ENCODE measurements at regions not wholly inside any gene's neighbourhood (a gene's known extent, or its start where the extent isn't known, plus 50 kb on each side); places are given as distances from the start of the nearest gene placed in this dataset.

DNA sequence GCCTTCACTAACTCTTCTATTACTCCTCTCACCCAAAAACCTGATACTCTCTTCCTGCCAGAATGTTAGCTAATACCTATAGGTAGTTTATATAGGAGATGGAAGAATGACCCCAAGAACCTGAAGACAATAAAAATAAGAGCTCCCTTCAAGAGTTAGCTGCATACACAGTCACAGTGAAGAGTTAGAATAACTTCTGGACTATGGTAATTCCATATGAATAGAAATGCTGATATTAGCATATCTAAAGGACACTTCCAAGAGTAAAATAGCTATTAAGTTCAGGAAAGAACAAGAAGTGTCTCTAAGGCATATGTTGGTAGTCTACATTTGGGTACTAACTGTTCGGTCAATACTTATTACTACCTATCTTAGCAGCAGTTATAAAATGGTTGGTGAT lies 134.2 kb downstream of the VGLL3 start:
- TF ChIP-seq, protein P1, sequence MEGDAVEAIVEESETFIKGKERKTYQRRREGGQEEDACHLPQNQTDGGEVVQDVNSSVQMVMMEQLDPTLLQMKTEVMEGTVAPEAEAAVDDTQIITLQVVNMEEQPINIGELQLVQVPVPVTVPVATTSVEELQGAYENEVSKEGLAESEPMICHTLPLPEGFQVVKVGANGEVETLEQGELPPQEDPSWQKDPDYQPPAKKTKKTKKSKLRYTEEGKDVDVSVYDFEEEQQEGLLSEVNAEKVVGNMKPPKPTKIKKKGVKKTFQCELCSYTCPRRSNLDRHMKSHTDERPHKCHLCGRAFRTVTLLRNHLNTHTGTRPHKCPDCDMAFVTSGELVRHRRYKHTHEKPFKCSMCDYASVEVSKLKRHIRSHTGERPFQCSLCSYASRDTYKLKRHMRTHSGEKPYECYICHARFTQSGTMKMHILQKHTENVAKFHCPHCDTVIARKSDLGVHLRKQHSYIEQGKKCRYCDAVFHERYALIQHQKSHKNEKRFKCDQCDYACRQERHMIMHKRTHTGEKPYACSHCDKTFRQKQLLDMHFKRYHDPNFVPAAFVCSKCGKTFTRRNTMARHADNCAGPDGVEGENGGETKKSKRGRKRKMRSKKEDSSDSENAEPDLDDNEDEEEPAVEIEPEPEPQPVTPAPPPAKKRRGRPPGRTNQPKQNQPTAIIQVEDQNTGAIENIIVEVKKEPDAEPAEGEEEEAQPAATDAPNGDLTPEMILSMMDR (IDR thresholded peaks at IDR 0.05; ENCODE audit: low read depth, low read length) = no peak
- no peak for DNase-seq
- H3K9me3 ChIP-seq = no peaks in the 10 kb centered on the region
- no peaks in the 10 kb centered on the region for H3K4me1 ChIP-seq
- no peak overlapping the region for H3K4me3 ChIP-seq (ENCODE audit: low read depth, low read length)
- H3K36me3 ChIP-seq = no peaks in the 10 kb centered on the region
- H3K27me3 ChIP-seq = no peaks in the 10 kb centered on the region

DNA sequence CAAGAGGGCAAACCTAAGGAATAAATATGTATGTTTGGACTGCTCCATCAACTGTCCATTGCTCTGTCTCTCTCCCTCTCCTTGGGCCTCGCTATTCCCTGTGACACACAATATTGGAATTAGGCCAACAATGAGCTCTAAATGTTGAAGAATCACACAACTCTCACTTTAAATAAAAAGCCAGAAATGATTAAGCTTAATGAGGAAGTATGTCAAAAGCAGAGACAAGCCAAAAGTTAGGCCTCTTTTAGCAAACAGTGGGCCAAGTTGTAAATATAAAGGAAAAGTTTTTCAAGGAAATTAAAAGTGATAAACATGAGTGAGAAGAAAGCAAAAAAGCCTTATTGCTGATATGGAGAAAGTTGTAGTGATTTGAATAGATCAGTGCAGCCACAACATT lies 141.0 kb downstream of the VGLL3 start:
- no peaks in the 10 kb centered on the region for H3K4me1 ChIP-seq
- H3K27me3 ChIP-seq = no peaks in the 10 kb centered on the region
- TF ChIP-seq, protein P1 (IDR thresholded peaks at IDR 0.05; ENCODE audit: low read depth, low read length) = no peak
- no peak for DNase-seq
- no peak overlapping the region for H3K4me3 ChIP-seq (ENCODE audit: low read depth, low read length)
- no peaks in the 10 kb centered on the region for H3K36me3 ChIP-seq
- no peaks in the 10 kb centered on the region for H3K9me3 ChIP-seq

DNA sequence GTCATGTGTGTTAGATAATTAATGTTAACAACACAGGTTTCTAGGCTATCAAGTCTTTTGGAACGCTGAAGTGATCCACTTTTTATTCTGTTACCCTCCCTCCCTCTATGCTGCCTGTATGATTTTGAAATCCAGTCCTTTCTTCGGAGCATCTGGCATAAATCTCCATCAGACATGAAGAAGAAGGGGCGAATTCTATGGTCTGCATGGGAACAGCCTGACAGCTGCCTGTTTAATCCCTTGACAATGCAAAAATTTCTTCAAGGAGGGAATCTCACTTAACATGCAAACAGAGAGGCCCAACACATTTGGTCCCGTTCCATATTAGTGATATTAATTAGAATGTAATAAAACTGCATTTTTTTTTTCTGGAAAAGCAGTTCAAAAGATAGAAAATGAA lies 145.2 kb downstream of the VGLL3 start:
- no peak for DNase-seq
- H3K9me3 ChIP-seq = no peaks in the 10 kb centered on the region
- no peak overlapping the region for H3K4me3 ChIP-seq (ENCODE audit: low read depth, low read length)
- TF ChIP-seq, protein P1 (IDR thresholded peaks at IDR 0.05; ENCODE audit: low read depth, low read length) = no peak
- no peaks in the 10 kb centered on the region for H3K36me3 ChIP-seq
- H3K4me1 ChIP-seq = no peaks in the 10 kb centered on the region
- no peaks in the 10 kb centered on the region; the same call in 1 of the 2 replicates for H3K27me3 ChIP-seq

DNA sequence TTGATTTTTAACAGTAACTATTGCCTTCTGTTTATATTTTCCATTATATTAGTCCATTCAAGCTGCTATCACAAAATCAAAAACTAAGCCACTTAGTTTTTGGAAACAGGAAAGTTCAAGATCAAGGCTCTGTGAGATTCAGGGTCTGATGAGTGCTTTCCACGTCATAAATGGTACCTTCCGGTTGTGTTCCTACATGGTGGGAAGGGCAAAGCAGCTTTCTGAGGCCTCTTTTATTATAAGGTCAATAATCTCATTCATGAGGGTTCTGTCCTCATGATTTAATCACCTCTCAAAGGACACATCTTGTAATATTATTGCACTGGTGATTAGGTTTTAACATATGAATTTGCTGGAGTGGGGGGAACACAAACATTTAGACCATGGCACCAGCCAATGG lies 152.0 kb downstream of the VGLL3 start:
- Histone ChIP-seq H3K9me3 (no peaks in the 10 kb centered on the region), H3K27me3 (peaks cover 2% of the 10 kb centered on the region; the same call in 1 of the 2 replicates), H3K36me3 (no peaks in the 10 kb centered on the region), H3K4me3 (ENCODE audit: low read depth, low read length) (no peak overlapping the region), H3K4me1 (no peaks in the 10 kb centered on the region)
- no peak for DNase-seq
- TF ChIP-seq, protein P1 (IDR thresholded peaks at IDR 0.05; ENCODE audit: low read depth, low read length) = no peak

DNA sequence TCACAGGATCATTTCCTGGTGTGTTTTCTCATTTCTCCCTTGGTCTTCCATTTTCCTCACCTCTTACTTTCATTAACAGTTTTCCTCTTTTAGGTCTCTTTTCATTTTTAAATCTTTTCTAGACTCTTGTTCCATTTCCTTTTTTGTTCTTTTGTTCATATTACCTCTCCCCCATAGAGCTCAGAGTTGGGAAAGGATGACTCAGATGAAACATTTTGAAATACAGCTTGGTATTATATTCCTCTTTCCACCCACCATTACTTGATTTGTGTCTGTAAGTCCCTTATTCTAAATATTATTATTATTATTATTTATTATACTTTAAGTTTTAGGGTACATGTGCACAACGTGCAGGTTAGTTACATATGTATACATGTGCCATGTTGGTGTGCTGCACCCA lies 153.1 kb downstream of the VGLL3 start:
- peaks cover 2% of the 10 kb centered on the region; the same call in 1 of the 2 replicates for H3K27me3 ChIP-seq
- H3K36me3 ChIP-seq = no peaks in the 10 kb centered on the region
- H3K9me3 ChIP-seq = no peaks in the 10 kb centered on the region
- no peak for DNase-seq
- TF ChIP-seq, protein P1 (IDR thresholded peaks at IDR 0.05; ENCODE audit: low read depth, low read length) = no peak
- no peak overlapping the region for H3K4me3 ChIP-seq (ENCODE audit: low read depth, low read length)
- no peaks in the 10 kb centered on the region for H3K4me1 ChIP-seq

DNA sequence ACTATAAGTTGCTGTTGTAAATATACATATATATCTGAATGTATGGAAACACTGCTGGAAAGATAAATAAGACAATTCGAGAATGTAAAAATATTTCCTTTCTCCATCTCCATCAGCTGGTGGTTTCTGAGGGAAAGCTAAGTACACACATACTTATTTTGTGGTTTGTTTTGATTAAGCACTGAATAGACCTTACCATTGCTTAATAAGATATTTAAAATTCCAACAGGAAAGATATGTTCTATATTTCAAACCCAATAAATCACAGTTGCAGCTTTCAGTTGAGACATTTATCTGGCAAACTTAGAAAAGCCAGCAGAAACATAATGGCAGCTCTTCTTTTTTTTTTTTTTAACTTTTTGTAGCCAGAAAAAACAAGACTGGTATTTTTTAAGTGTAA lies 160.4 kb downstream of the VGLL3 start:
- no peaks in the 10 kb centered on the region for H3K36me3 ChIP-seq
- H3K4me3 ChIP-seq (ENCODE audit: low read depth, low read length) = no peak overlapping the region
- H3K27me3 ChIP-seq = peaks cover 11% of the 10 kb centered on the region
- no peaks in the 10 kb centered on the region for H3K4me1 ChIP-seq
- TF ChIP-seq, protein P1 (IDR thresholded peaks at IDR 0.05; ENCODE audit: low read depth, low read length) = no peak
- H3K9me3 ChIP-seq = no peaks in the 10 kb centered on the region
- DNase-seq = no peak
